OCI-LY7 (cell line): ENCODE measurements at regions not wholly inside any gene's neighbourhood (a gene's known extent, or its start where the extent isn't known, plus 50 kb on each side); places are given as distances from the start of the nearest gene placed in this dataset.

Experiments
- BruUV-seq: library from RNA; stranded (reverse); fragments of 400-500 nt; replicated peaks from 2 replicates; lab custom pipeline; 2021; lab: Mats Ljungman, UMichigan
- CTCF ChIA-PET: fragments of 300-600 bp; sonication (Branson Sonifier 250); formaldehyde crosslinking; loops from one replicate; lab custom pipeline; 2022; ENCODE audit warnings: antibody characterized with exemption; ENCODE audit not compliant: unreplicated experiment; lab: Charles Lee
- POLR2A ChIA-PET: fragments of 300-600 bp; sonication (Branson Sonifier 250); formaldehyde crosslinking; loops from one replicate; lab custom pipeline; 2022; ENCODE audit warnings: antibody characterized with exemption; lab: Charles Lee
- DNase-seq: peaks from one replicate; pipeline ENCODE4 v3.0.0-alpha.2; 2015; ENCODE audit warnings: low spot score
- H2AFZ ChIP-seq: fragments of 200-600 bp; sonication (generic), shearing (Covaris generic); 2 replicates; pipeline ENCODE4 v1.6.1; 2014; ENCODE audit warnings: mild to moderate bottlenecking, antibody characterized with exemption, low read length, moderate library complexity
- H3K27ac ChIP-seq: fragments of 200-600 bp; sonication (generic); 2 replicates; pipeline ENCODE4 v1.5.1; 2014; ENCODE audit warnings: mixed run types, low read depth, mild to moderate bottlenecking, moderate library complexity, low read length, inconsistent platforms; ENCODE audit not compliant: poor library complexity, severe bottlenecking
- H3K36me3 ChIP-seq: fragments of 200-600 bp; sonication (generic); 2 replicates; pipeline ENCODE4 v1.6.1; 2014; ENCODE audit warnings: mild to moderate bottlenecking, antibody characterized with exemption, low read length, moderate library complexity, mixed read lengths; ENCODE audit not compliant: insufficient read depth
- H3K4me1 ChIP-seq: fragments of 200-600 bp; sonication (generic); 2 replicates; pipeline ENCODE4 v1.5.1; 2014; ENCODE audit warnings: mild to moderate bottlenecking, low read length; ENCODE audit not compliant: insufficient read depth, poor library complexity, severe bottlenecking
- H3K4me2 ChIP-seq: fragments of 200-600 bp; sonication (generic); 2 replicates; pipeline ENCODE4 v1.6.1; 2014; ENCODE audit warnings: mild to moderate bottlenecking, low read length
- H3K4me3 ChIP-seq: fragments of 200-600 bp; sonication (generic); 2 replicates; pipeline ENCODE4 v1.5.1; 2014; ENCODE audit warnings: mild to moderate bottlenecking, low read depth, low read length; ENCODE audit not compliant: poor library complexity, severe bottlenecking
- H3K79me2 ChIP-seq: fragments of 200-600 bp; sonication (generic); 2 replicates; pipeline ENCODE4 v1.6.1; 2016; ENCODE audit warnings: low read depth, mild to moderate bottlenecking, low read length, moderate library complexity, mixed read lengths; ENCODE audit not compliant: insufficient read depth
- H3K9me2 ChIP-seq: fragments of 200-600 bp; sonication (generic); 2 replicates; pipeline ENCODE4 v1.6.1; 2016; ENCODE audit warnings: mild to moderate bottlenecking, low read length, mixed read lengths; ENCODE audit not compliant: insufficient read depth
- H3K9me3 ChIP-seq: fragments of 200-600 bp; sonication (generic); 2 replicates; pipeline ENCODE4 v1.6.1; 2014; ENCODE audit warnings: mild to moderate bottlenecking, mixed run types, low read length, mixed read lengths
- H4K20me1 ChIP-seq: fragments of 200-600 bp; sonication (generic); 2 replicates; pipeline ENCODE4 v1.6.1; 2014; ENCODE audit warnings: mild to moderate bottlenecking, antibody characterized with exemption, low read length, moderate library complexity, mixed read lengths; ENCODE audit not compliant: insufficient read depth
- EZH2phosphoT487 ChIP-seq: fragments of 200-600 bp; sonication (generic); IDR thresholded peaks from 2 replicates; pipeline ENCODE4 v1.6.1; 2018; ENCODE audit warnings: low read depth, borderline replicate concordance, mild to moderate bottlenecking, mixed run types, antibody characterized with exemption, low read length, moderate library complexity, mixed read lengths
- intact Hi-C: fragments of 100-400 bp; cut with micrococcal nuclease; formaldehyde crosslinking; loops from one replicate; pipeline ENCODE4 v1.10.0; 2022; ENCODE audit not compliant: unreplicated experiment
- TF ChIP-seq, protein P1 (sequence below): fragments of 200-600 bp; sonication (generic); conservative IDR thresholded peaks from 2 replicates; pipeline ENCODE4 v1.5.1; 2014; ENCODE audit warnings: mild to moderate bottlenecking, antibody characterized with exemption, low read length, moderate library complexity, mixed read lengths

DNA sequence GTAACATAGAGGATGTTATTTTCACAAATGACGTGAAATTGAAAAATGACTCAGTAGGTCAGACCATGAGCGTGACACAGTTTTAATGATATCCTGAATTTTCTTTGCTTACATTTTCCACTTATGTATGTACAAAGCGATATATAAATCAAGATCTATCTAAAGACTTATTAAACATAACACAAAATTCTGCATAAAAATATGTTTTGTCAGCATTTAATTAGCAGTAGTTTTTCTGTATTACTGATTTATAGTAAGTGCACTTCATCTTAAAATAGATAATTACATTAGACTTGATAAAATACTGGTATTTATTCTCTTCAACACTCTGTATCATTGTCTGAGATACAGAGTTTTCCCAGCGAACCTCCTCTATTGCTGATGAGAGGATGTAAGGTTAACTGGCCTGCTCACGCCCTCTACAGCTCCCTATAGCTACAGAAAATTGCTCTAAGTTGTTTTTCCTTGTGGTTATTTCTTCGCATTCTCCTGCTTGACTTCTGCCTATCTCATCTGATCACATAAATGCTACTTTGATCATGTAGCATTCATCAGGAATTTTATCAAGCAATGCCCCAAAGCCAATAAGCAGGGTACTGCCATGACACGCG is 548.8 kb upstream of the REG3G start:
- H3K27ac ChIP-seq, result no peak overlapping the region
- H3K4me3 ChIP-seq, result no peak overlapping the region
- H3K79me2 ChIP-seq, result no peaks in the 10 kb centered on the region
- H3K36me3 ChIP-seq, result no peaks in the 10 kb centered on the region
- no peak overlapping the region for H2AFZ ChIP-seq
- no peaks in the 10 kb centered on the region for H3K9me2 ChIP-seq
- H4K20me1 ChIP-seq, result no peaks in the 10 kb centered on the region
- no peaks in the 10 kb centered on the region for H3K9me3 ChIP-seq
- CTCF ChIA-PET, result no interaction called here
- no peak overlapping the region for H3K4me2 ChIP-seq
- DNase-seq, result no peak
- POLR2A ChIA-PET, result no interaction called here
- BruUV-seq, result no TSS peak
- TF ChIP-seq, protein P1, sequence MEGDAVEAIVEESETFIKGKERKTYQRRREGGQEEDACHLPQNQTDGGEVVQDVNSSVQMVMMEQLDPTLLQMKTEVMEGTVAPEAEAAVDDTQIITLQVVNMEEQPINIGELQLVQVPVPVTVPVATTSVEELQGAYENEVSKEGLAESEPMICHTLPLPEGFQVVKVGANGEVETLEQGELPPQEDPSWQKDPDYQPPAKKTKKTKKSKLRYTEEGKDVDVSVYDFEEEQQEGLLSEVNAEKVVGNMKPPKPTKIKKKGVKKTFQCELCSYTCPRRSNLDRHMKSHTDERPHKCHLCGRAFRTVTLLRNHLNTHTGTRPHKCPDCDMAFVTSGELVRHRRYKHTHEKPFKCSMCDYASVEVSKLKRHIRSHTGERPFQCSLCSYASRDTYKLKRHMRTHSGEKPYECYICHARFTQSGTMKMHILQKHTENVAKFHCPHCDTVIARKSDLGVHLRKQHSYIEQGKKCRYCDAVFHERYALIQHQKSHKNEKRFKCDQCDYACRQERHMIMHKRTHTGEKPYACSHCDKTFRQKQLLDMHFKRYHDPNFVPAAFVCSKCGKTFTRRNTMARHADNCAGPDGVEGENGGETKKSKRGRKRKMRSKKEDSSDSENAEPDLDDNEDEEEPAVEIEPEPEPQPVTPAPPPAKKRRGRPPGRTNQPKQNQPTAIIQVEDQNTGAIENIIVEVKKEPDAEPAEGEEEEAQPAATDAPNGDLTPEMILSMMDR, result no peak
- no peak for TF ChIP-seq EZH2phosphoT487
- no peaks in the 10 kb centered on the region for H3K4me1 ChIP-seq
- intact Hi-C loops, result no loop called here

DNA sequence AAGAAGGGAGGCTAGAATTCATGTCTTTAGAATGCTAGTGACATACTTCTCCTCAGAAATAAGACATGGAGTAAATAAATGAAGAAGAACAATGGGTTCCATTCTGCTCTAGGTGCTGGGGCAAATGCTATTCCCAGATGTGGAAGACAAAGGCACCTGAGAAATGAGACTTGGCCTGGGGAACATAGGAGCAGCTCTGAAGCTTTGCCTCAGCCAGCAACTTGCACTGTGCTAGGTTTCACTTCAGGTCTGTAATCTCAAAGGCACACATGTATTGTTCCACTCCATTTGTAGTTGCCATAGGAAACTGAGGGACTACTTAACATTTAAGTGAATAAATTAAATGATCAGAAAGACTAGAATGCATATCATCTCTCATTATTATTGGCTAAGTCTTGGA is 538.9 kb upstream of the REG3G start:
- no peak for DNase-seq
- no peaks in the 10 kb centered on the region for H3K4me1 ChIP-seq
- ChIA-PET POLR2A (no interaction called here), CTCF (no interaction called here)
- H2AFZ ChIP-seq, result no peak overlapping the region
- no peak overlapping the region for H3K4me3 ChIP-seq
- intact Hi-C loops, result no loop called here
- no peaks in the 10 kb centered on the region for H3K9me2 ChIP-seq
- H3K27ac ChIP-seq, result no peak overlapping the region
- H3K9me3 ChIP-seq, result no peaks in the 10 kb centered on the region
- no peaks in the 10 kb centered on the region for H3K36me3 ChIP-seq
- no peaks in the 10 kb centered on the region for H4K20me1 ChIP-seq
- TF ChIP-seq, protein P1, result no peak
- no peak for TF ChIP-seq EZH2phosphoT487
- no peak overlapping the region for H3K4me2 ChIP-seq
- BruUV-seq, result no TSS peak
- H3K79me2 ChIP-seq, result no peaks in the 10 kb centered on the region

DNA sequence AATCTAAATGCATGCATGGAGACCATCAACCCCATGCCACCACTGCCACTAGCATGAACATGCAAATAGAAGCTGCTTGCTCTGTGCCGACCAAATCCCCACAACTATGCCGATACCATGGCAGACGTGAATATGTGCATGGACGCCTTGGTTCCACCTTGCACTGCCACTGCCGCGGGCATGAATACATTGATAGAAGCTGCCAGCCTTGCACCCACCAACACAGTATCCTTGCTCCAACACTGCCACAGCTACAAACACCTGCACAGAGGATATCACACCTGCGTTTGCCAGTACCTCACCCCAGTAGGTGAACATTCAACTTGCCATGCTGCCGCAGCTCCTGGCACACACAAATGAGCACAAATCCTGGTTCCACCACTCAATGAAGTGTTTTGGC is 527.4 kb upstream of the REG3G start:
- no peak for DNase-seq
- intact Hi-C loops, result no loop called here
- ChIA-PET POLR2A (interaction anchor here (0.6 kb wide), 1 partner anchor 810 kb away, joined by 3 read pairs; no protein-coding TSS in a partner anchor), CTCF (no interaction called here)
- Histone ChIP-seq H3K4me3 (no peak overlapping the region), H3K4me1 (no peaks in the 10 kb centered on the region), H3K36me3 (no peaks in the 10 kb centered on the region), H3K9me2 (no peaks in the 10 kb centered on the region), H3K79me2 (no peaks in the 10 kb centered on the region), H3K27ac (no peak overlapping the region), H3K9me3 (no peaks in the 10 kb centered on the region), H4K20me1 (no peaks in the 10 kb centered on the region), H2AFZ (no peak overlapping the region), H3K4me2 (no peak overlapping the region)
- TF ChIP-seq, protein P1, result no peak
- no peak for TF ChIP-seq EZH2phosphoT487
- no TSS peak for BruUV-seq
